HK-2 (cell line): ENCODE measurements at regions not wholly inside any gene's neighbourhood (a gene's known extent, or its start where the extent isn't known, plus 50 kb on each side); places are given as distances from the start of the nearest gene placed in this dataset.

Experiments
- DNase-seq: peaks from one replicate; pipeline ENCODE4 v3.0.0-alpha.2; 2018; ENCODE audit not compliant: unreplicated experiment

GRCh38 chr7:46545790-46546189 is 624.7 kb upstream of the IGFBP3 start:
- no peak for DNase-seq

GRCh38 chr7:46544396-46545008 is 623.4 kb upstream of the IGFBP3 start:
- DNase-seq = no peak

GRCh38 chr7:46542076-46542475 is 621.0 kb upstream of the IGFBP3 start:
- DNase-seq = no peak

- DNase-seq = no peak
Observed at GRCh38 chr7:46539892-46540483, 618.9 kb upstream of the IGFBP3 start.

- DNase-seq = no peak
Observed at GRCh38 chr7:46537191-46537905, 616.3 kb upstream of the IGFBP3 start.

- DNase-seq = no peak
Observed at GRCh38 chr7:46534664-46535588, 613.9 kb upstream of the IGFBP3 start.

GRCh38 chr7:46533946-46534345 is 612.9 kb upstream of the IGFBP3 start:
- DNase-seq = no peak

- DNase-seq = no peak
Observed at GRCh38 chr7:46532571-46532970, 611.5 kb upstream of the IGFBP3 start.

- no peak for DNase-seq
Observed at GRCh38 chr7:46530081-46530750, 609.1 kb upstream of the IGFBP3 start.

- no peak for DNase-seq
Observed at GRCh38 chr7:46527360-46527759, 606.3 kb upstream of the IGFBP3 start.

- DNase-seq = no peak
Observed at GRCh38 chr7:46525876-46526275, 604.8 kb upstream of the IGFBP3 start.

- no peak for DNase-seq
Observed at GRCh38 chr7:46524350-46524749, 603.3 kb upstream of the IGFBP3 start.

GRCh38 chr7:46522354-46522906 is 601.4 kb upstream of the IGFBP3 start:
- DNase-seq = no peak

GRCh38 chr7:46518713-46519112 is 597.6 kb upstream of the IGFBP3 start:
- no peak for DNase-seq

- DNase-seq = peak; percentile 56
Observed at GRCh38 chr7:46515844-46516590, 594.9 kb upstream of the IGFBP3 start.

- no peak for DNase-seq
Observed at GRCh38 chr7:46513447-46513848, 592.4 kb upstream of the IGFBP3 start.

GRCh38 chr7:46512891-46513413 is 591.9 kb upstream of the IGFBP3 start:
- DNase-seq = no peak

GRCh38 chr7:46511442-46512215 is 590.6 kb upstream of the IGFBP3 start:
- DNase-seq = no peak

- DNase-seq = no peak
Observed at GRCh38 chr7:46508583-46508982, 587.5 kb upstream of the IGFBP3 start.

- DNase-seq = no peak
Observed at GRCh38 chr7:46507560-46507959, 586.5 kb upstream of the IGFBP3 start.
